ENCODE measurements at regions not wholly inside any gene's neighbourhood (a gene's known extent, or its start where the extent isn't known, plus 50 kb on each side); places are given as distances from the start of the nearest gene placed in this dataset.
A peak's percentile ranks its signal among the peaks of the same experiment; 100 is the strongest.

GRCh38 chr11:130550984-130551383, 102.5 kb downstream of the ADAMTS15 start:
- TF ChIP-seq CTCF (IDR thresholded peaks at IDR 0.05; ENCODE audit: insufficient read depth, low read depth, low read length, missing control alignments), result no peak
- no peak overlapping the region for H3K4me3 ChIP-seq (ENCODE audit: low read length)
- no peak for DNase-seq (ENCODE audit: low read depth)

GRCh38 chr11:130551388-130551787, 102.9 kb downstream of the ADAMTS15 start:
- no peak overlapping the region for H3K4me3 ChIP-seq (ENCODE audit: low read length)
- no peak for TF ChIP-seq CTCF (IDR thresholded peaks at IDR 0.05; ENCODE audit: insufficient read depth, low read depth, low read length, missing control alignments)
- no peak for DNase-seq (ENCODE audit: low read depth)

- no peak for TF ChIP-seq CTCF (IDR thresholded peaks at IDR 0.05; ENCODE audit: insufficient read depth, low read depth, low read length, missing control alignments)
- no peak for DNase-seq (ENCODE audit: low read depth)
- H3K4me3 ChIP-seq (ENCODE audit: low read length), result no peak overlapping the region
Measured at GRCh38 chr11:130553306-130553705, 104.9 kb downstream of the ADAMTS15 start.

GRCh38 chr11:130554241-130555055, 106.0 kb downstream of the ADAMTS15 start:
- peak; percentile 86 for DNase-seq (ENCODE audit: low read depth)
- no peak for TF ChIP-seq CTCF (IDR thresholded peaks at IDR 0.05; ENCODE audit: insufficient read depth, low read depth, low read length, missing control alignments)
- no peak overlapping the region for H3K4me3 ChIP-seq (ENCODE audit: low read length)

- no peak for DNase-seq (ENCODE audit: low read depth)
- TF ChIP-seq CTCF (IDR thresholded peaks at IDR 0.05; ENCODE audit: insufficient read depth, low read depth, low read length, missing control alignments), result no peak
- no peak overlapping the region for H3K4me3 ChIP-seq (ENCODE audit: low read length)
Measured at GRCh38 chr11:130555251-130555841, 106.9 kb downstream of the ADAMTS15 start.

- TF ChIP-seq CTCF (IDR thresholded peaks at IDR 0.05; ENCODE audit: insufficient read depth, low read depth, low read length, missing control alignments), result no peak
- H3K4me3 ChIP-seq (ENCODE audit: low read length), result no peak overlapping the region
- DNase-seq (ENCODE audit: low read depth), result no peak
Measured at GRCh38 chr11:130560000-130560780, 111.7 kb downstream of the ADAMTS15 start.

All from epithelial cell of esophagus (primary cell).